Endothelial cell (in vitro differentiated cells): ENCODE measurements at regions not wholly inside any gene's neighbourhood (a gene's known extent, or its start where the extent isn't known, plus 50 kb on each side); places are given as distances from the start of the nearest gene placed in this dataset.
"Not testable (repeated sequence)": the region's sequence is repeated elsewhere in the genome, so short reads cannot be mapped to it uniquely, and the experiment has no call there.

Experiments used
- DNase-seq: peaks from one replicate; pipeline ENCODE4 v3.0.0; 2021; ENCODE audit warnings: low spot score
- H3K27ac Mint-ChIP-seq: one replicate; pipeline ENCODE4 v1.8.0; 2021; ENCODE audit warnings: mixed read lengths, inconsistent platforms; ENCODE audit not compliant: unreplicated experiment
- H3K27me3 Mint-ChIP-seq: one replicate; pipeline ENCODE4 v1.8.0; 2021; ENCODE audit warnings: mild to moderate bottlenecking, moderate library complexity, mixed read lengths, inconsistent platforms; ENCODE audit not compliant: unreplicated experiment
- H3K36me3 Mint-ChIP-seq: one replicate; pipeline ENCODE4 v1.8.0; 2021; ENCODE audit warnings: mild to moderate bottlenecking, low read depth, mixed read lengths, inconsistent platforms; ENCODE audit not compliant: unreplicated experiment
- H3K4me1 Mint-ChIP-seq: one replicate; pipeline ENCODE4 v1.8.0; 2021; ENCODE audit warnings: mild to moderate bottlenecking, mixed read lengths, inconsistent platforms; ENCODE audit not compliant: unreplicated experiment
- H3K4me3 Mint-ChIP-seq: one replicate; pipeline ENCODE4 v1.8.0; 2021; ENCODE audit warnings: mild to moderate bottlenecking, mixed read lengths, inconsistent platforms; ENCODE audit not compliant: unreplicated experiment
- H3K9me3 Mint-ChIP-seq: one replicate; pipeline ENCODE4 v1.8.0; 2021; ENCODE audit warnings: mixed read lengths, inconsistent platforms; ENCODE audit not compliant: unreplicated experiment
- TF ChIP-seq, protein P1 (sequence below): fragments of 200-600 bp; sonication (generic); IDR thresholded peaks from one replicate; pipeline ENCODE4 v1.5.0; 2021; ENCODE audit warnings: antibody characterized with exemption; ENCODE audit not compliant: unreplicated experiment

DNA sequence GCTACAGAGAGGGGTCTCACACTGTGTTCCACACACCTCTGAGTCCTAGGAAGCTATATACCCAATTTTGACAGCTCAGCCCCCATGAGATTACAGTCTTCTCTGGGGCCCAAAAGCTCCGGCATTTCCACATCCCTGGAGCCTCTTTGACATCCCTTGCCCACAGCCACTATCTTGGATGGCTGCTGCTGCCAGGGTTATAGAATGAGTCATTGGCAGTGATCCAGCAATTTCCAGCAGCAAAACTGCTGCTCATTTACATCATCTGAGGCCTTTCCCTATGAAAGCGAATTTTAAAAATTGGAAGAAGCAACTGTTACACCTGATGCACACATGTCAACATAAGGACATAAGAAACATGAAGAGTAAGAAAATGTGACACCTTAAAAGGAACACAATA, 590.7 kb downstream of the MEI4 start:
- Mint-ChIP-seq H3K4me1 (no peaks in the 10 kb centered on the region), H3K27me3 (no peaks in the 10 kb centered on the region), H3K4me3 (no peak overlapping the region), H3K9me3 (no peaks in the 10 kb centered on the region), H3K27ac (no peak overlapping the region), H3K36me3 (no peaks in the 10 kb centered on the region)
- DNase-seq: no peak
- TF ChIP-seq, protein P1, sequence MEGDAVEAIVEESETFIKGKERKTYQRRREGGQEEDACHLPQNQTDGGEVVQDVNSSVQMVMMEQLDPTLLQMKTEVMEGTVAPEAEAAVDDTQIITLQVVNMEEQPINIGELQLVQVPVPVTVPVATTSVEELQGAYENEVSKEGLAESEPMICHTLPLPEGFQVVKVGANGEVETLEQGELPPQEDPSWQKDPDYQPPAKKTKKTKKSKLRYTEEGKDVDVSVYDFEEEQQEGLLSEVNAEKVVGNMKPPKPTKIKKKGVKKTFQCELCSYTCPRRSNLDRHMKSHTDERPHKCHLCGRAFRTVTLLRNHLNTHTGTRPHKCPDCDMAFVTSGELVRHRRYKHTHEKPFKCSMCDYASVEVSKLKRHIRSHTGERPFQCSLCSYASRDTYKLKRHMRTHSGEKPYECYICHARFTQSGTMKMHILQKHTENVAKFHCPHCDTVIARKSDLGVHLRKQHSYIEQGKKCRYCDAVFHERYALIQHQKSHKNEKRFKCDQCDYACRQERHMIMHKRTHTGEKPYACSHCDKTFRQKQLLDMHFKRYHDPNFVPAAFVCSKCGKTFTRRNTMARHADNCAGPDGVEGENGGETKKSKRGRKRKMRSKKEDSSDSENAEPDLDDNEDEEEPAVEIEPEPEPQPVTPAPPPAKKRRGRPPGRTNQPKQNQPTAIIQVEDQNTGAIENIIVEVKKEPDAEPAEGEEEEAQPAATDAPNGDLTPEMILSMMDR: no peak

DNA sequence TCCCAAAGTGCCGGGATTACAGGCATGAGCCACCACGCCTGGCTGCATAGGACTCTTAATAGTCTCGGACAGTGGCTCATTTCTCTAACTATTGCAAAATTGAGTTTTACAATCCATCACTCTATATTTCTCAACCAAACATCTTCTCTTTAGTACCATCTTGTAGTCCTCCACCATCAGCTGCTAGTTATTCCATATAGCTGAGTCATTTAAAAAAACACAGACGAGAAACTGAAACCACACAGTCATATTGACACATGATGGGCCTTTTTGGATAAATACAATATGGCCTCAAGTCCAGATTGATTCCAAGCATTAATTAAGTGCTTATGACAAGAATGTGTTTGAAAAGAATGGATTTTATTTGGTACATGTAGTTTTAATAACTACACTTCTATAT, 599.1 kb downstream of the MEI4 start:
- Mint-ChIP-seq H3K27ac (no peak overlapping the region), H3K4me1 (peaks cover 4% of the 10 kb centered on the region), H3K36me3 (no peaks in the 10 kb centered on the region), H3K9me3 (no peaks in the 10 kb centered on the region), H3K4me3 (no peak overlapping the region), H3K27me3 (no peaks in the 10 kb centered on the region)
- TF ChIP-seq, protein P1: no peak
- DNase-seq: no peak

DNA sequence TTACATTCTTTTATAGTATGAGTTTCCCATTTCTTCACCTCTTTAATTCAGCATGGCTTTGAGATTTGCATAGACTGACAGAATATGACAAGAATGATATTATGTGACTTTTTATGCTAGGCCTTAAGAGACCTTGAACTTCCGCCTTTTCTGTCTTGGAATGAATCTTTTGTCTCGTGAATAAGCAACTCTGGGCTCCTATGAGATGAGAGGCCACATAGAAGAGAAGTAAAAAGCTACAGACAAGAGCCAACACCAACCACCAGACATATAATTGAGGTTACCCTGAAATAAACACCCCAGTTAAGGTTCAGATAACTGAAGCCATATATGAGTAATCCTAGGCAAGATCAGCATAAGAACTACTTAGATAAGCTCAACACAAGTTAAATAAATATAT, 600.8 kb downstream of the MEI4 start:
- H3K4me3 Mint-ChIP-seq: no peak overlapping the region
- H3K4me1 Mint-ChIP-seq: peaks cover 4% of the 10 kb centered on the region
- no peak overlapping the region for H3K27ac Mint-ChIP-seq
- no peaks in the 10 kb centered on the region for H3K27me3 Mint-ChIP-seq
- DNase-seq: no peak
- no peaks in the 10 kb centered on the region for H3K9me3 Mint-ChIP-seq
- H3K36me3 Mint-ChIP-seq: no peaks in the 10 kb centered on the region
- TF ChIP-seq, protein P1: no peak

DNA sequence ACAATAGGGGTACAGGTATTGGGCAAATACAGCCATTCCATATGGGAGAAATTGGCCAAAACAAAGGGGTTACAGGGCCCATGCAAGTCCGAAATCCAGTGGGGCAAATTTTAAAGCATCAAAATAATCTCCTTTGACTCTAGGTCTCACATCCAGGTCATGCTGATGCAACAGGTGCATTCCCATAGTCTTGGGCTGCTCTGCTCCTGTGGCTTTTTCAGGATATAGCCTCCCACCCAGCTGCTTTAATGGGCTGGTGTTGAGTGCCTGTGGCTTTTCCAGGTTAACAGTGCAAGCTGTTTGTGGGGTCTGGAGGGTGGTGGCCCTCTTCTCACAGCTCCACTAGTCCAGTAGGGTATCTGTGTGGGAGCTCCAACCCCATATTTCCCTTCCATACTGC, 607.1 kb downstream of the MEI4 start:
- Mint-ChIP-seq H3K4me3 (no peak overlapping the region), H3K9me3 (no peaks in the 10 kb centered on the region), H3K36me3 (no peaks in the 10 kb centered on the region), H3K27me3 (no peaks in the 10 kb centered on the region), H3K27ac (no peak overlapping the region), H3K4me1 (no peaks in the 10 kb centered on the region)
- no peak for DNase-seq
- TF ChIP-seq, protein P1: no peak

DNA sequence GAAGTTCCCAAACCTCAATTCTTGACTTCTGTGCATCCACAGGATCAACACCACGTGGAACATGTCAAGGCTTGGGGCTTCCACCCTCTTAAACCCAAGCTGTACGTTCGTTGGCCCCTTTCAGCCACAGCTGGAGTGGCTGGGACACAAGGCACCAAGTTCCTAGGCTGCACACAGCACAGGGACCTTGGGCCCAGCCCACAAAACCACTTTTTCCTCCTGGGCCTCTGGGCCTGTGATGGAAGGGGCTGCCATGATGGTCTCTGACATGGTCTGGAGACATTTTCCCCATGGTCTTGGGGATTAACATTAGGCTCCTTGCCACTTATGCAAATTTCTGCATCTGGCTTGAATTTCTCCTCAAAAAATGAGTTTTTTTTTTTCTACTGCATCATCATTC, 606.9 kb upstream of the IRAK1BP1 start:
- not testable (repeated sequence) for H3K4me3 Mint-ChIP-seq

More for the DNA sequence above, 606.9 kb upstream of the IRAK1BP1 start:
- not testable (repeated sequence) for H3K27me3 Mint-ChIP-seq, H3K9me3 Mint-ChIP-seq, H3K4me1 Mint-ChIP-seq, DNase-seq, H3K27ac Mint-ChIP-seq, H3K36me3 Mint-ChIP-seq
